Loucy (cell line): ENCODE measurements at regions not wholly inside any gene's neighbourhood (a gene's known extent, or its start where the extent isn't known, plus 50 kb on each side); places are given as distances from the start of the nearest gene placed in this dataset.

Source experiments
- H2AFZ ChIP-seq: fragments of 200-600 bp; sonication (generic); 2 replicates; pipeline ENCODE4 v1.6.0; 2016; ENCODE audit warnings: antibody characterized with exemption, mild to moderate bottlenecking, low read length, moderate library complexity
- H3F3A ChIP-seq: fragments of 200-600 bp; 2 replicates; pipeline ENCODE4 v1.6.0; 2016; ENCODE audit warnings: antibody characterized with exemption, low read depth, mild to moderate bottlenecking
- H3K27me3 ChIP-seq: fragments of 200-600 bp; sonication (generic); 2 replicates; pipeline ENCODE4 v1.6.1; 2014; ENCODE audit warnings: low read length, mild to moderate bottlenecking; ENCODE audit not compliant: insufficient read depth, poor library complexity, severe bottlenecking
- H3K36me3 ChIP-seq: fragments of 200-600 bp; sonication (generic); 2 replicates; pipeline ENCODE4 v1.6.1; 2016; ENCODE audit warnings: low read length; ENCODE audit not compliant: insufficient read depth
- H3K4me1 ChIP-seq: fragments of 200-600 bp; sonication (generic); 2 replicates; pipeline ENCODE4 v1.5.1; 2014; ENCODE audit warnings: low read length, mild to moderate bottlenecking; ENCODE audit not compliant: insufficient read depth, poor library complexity, severe bottlenecking
- H3K4me2 ChIP-seq: fragments of 200-600 bp; sonication (generic); 2 replicates; pipeline ENCODE4 v1.6.0; 2014; ENCODE audit warnings: antibody characterized with exemption, low read length, low read depth, mild to moderate bottlenecking; ENCODE audit not compliant: poor library complexity, severe bottlenecking
- H3K4me3 ChIP-seq: fragments of 200-600 bp; sonication (generic); 2 replicates; pipeline ENCODE4 v1.5.1; 2014; ENCODE audit warnings: low read length, mild to moderate bottlenecking, mixed read lengths; ENCODE audit not compliant: poor library complexity, severe bottlenecking
- H3K79me2 ChIP-seq: fragments of 200-600 bp; sonication (generic); 2 replicates; pipeline ENCODE4 v1.6.1; 2014; ENCODE audit warnings: low read length; ENCODE audit not compliant: insufficient read depth
- H3K9ac ChIP-seq: fragments of 200-600 bp; sonication (generic); 2 replicates; pipeline ENCODE4 v1.6.0; 2014; ENCODE audit warnings: mild to moderate bottlenecking, low read depth, low read length, moderate library complexity; ENCODE audit not compliant: poor library complexity, severe bottlenecking
- H3K9me2 ChIP-seq: fragments of 200-600 bp; sonication (generic); replicated peaks from 2 replicates; pipeline ENCODE4 v1.6.1; 2016; ENCODE audit warnings: low read depth, low read length, mixed read lengths
- H3K9me3 ChIP-seq: fragments of 200-600 bp; sonication (generic); 2 replicates; pipeline ENCODE4 v1.6.1; 2014; ENCODE audit warnings: mild to moderate bottlenecking, antibody characterized with exemption, low read length, low read depth; ENCODE audit not compliant: insufficient read depth
- H4K20me1 ChIP-seq: fragments of 200-600 bp; sonication (generic); 2 replicates; pipeline ENCODE4 v1.6.0; 2014; ENCODE audit warnings: antibody characterized with exemption, low read length, mild to moderate bottlenecking; ENCODE audit not compliant: insufficient read depth, poor library complexity, severe bottlenecking
- CTCF ChIP-seq: fragments of 200-600 bp; sonication (generic); conservative IDR thresholded peaks from 2 replicates; pipeline ENCODE4 v1.5.1; 2014; ENCODE audit warnings: mild to moderate bottlenecking, antibody characterized with exemption, low read length
- EZH2phosphoT487 ChIP-seq: fragments of 200-600 bp; IDR thresholded peaks from 2 replicates; pipeline ENCODE4 v1.6.1; 2018; ENCODE audit warnings: antibody characterized with exemption, mild to moderate bottlenecking, moderate library complexity, borderline replicate concordance

- Histone ChIP-seq H3K9me2 (no peaks in the 10 kb centered on the region), H3K79me2 (no peaks in the 10 kb centered on the region), H3F3A (no peaks in the 10 kb centered on the region), H2AFZ (no peak overlapping the region), H3K4me3 (no peak overlapping the region), H4K20me1 (no peaks in the 10 kb centered on the region), H3K4me1 (no peaks in the 10 kb centered on the region), H3K9me3 (no peaks in the 10 kb centered on the region; the same call in 1 of the 2 replicates), H3K36me3 (no peaks in the 10 kb centered on the region), H3K9ac (no peak overlapping the region), H3K4me2 (no peak overlapping the region), H3K27me3 (no peaks in the 10 kb centered on the region)
- TF ChIP-seq EZH2phosphoT487 (no peak), CTCF (no peak)
Observed at GRCh38 chr7:12805518-12805928, 118.1 kb downstream of the ARL4A start.

GRCh38 chr7:12805957-12806356, 118.5 kb downstream of the ARL4A start:
- Histone ChIP-seq H3K4me3 (no peak overlapping the region), H4K20me1 (no peaks in the 10 kb centered on the region), H3K27me3 (no peaks in the 10 kb centered on the region), H3K9ac (no peak overlapping the region), H3K4me1 (no peaks in the 10 kb centered on the region), H3K36me3 (no peaks in the 10 kb centered on the region), H3F3A (no peaks in the 10 kb centered on the region), H3K9me3 (no peaks in the 10 kb centered on the region; the same call in 1 of the 2 replicates), H2AFZ (no peak overlapping the region), H3K79me2 (no peaks in the 10 kb centered on the region), H3K4me2 (no peak overlapping the region), H3K9me2 (no peaks in the 10 kb centered on the region)
- TF ChIP-seq CTCF, result no peak
- TF ChIP-seq EZH2phosphoT487, result no peak

- no peak overlapping the region for H3K9ac ChIP-seq
- H3K4me1 ChIP-seq, result no peaks in the 10 kb centered on the region
- no peak for TF ChIP-seq CTCF
- TF ChIP-seq EZH2phosphoT487, result no peak
- H3K9me3 ChIP-seq, result no peaks in the 10 kb centered on the region
- no peak overlapping the region for H3K4me2 ChIP-seq
- no peaks in the 10 kb centered on the region for H3F3A ChIP-seq
- no peak overlapping the region for H2AFZ ChIP-seq
- no peaks in the 10 kb centered on the region for H3K79me2 ChIP-seq
- H3K9me2 ChIP-seq, result no peaks in the 10 kb centered on the region
- H3K27me3 ChIP-seq, result no peaks in the 10 kb centered on the region
- H3K4me3 ChIP-seq, result no peak overlapping the region
- no peaks in the 10 kb centered on the region for H3K36me3 ChIP-seq
- H4K20me1 ChIP-seq, result no peaks in the 10 kb centered on the region
Observed at GRCh38 chr7:12809476-12809875, 122.0 kb downstream of the ARL4A start.
